ENCODE measurements at regions not wholly inside any gene's neighbourhood (a gene's known extent, or its start where the extent isn't known, plus 50 kb on each side); places are given as distances from the start of the nearest gene placed in this dataset.

- no peak for TF ChIP-seq CTCF (IDR thresholded peaks at IDR 0.05 in 2 of 3, conservative IDR thresholded peaks at IDR 0.05 in 1 of 3; ENCODE audit: control insufficient read depth in 2 of 3, extremely low read depth in 1 of 3, insufficient read depth in 1 of 3, low read depth in 3 of 3, low read length in 3 of 3)
- no peak for TF ChIP-seq ZNF687 (IDR thresholded peaks at IDR 0.05)
- TF ChIP-seq REST (IDR thresholded peaks at IDR 0.05; ENCODE audit: low read depth, low read length), result no peak
- no peak for TF ChIP-seq POLR2A (IDR thresholded peaks at IDR 0.05; ENCODE audit: low read depth, low read length)
- TF ChIP-seq BHLHE40 (IDR thresholded peaks at IDR 0.05; ENCODE audit: borderline replicate concordance in 1 of 2, low read depth in 2 of 2, low read length in 1 of 2), result no peak
These were observed 109.0 kb upstream of the IPO9 start for GRCh38 chr1:201719812-201720521.

Data from GM12878 (cell line).